CD4-positive, CD25-positive, alpha-beta regulatory T cell (primary cell): ENCODE measurements at regions not wholly inside any gene's neighbourhood (a gene's known extent, or its start where the extent isn't known, plus 50 kb on each side); places are given as distances from the start of the nearest gene placed in this dataset.

Experiments used
- ATAC-seq, 2 donors: fragments of 150-1000 bp; cut with Tn5 transposase; one replicate each; pipeline ENCODE4 v1.10.0; 2021; ENCODE audit warnings: low read depth in 2 of 2, moderate number of reproducible peaks in 2 of 2, moderate library complexity in 1 of 2
- DNase-seq, 3 donors: peaks; one replicate each; pipeline versions ENCODE4 v3.0.0 to v3.0.0-alpha.2; 2012 to 2022; ENCODE audit warnings: mixed read lengths in 1 of 3
- H3K27ac ChIP-seq: one replicate; pipeline ENCODE4 v1.7.0; 2013; ENCODE audit warnings: mild to moderate bottlenecking, low read length; ENCODE audit not compliant: insufficient read depth, poor library complexity, severe bottlenecking
- H3K27me3 ChIP-seq: one replicate; pipeline ENCODE4 v1.7.0; 2013; ENCODE audit warnings: low read length; ENCODE audit not compliant: control insufficient read depth, insufficient read depth
- H3K36me3 ChIP-seq: one replicate; pipeline ENCODE4 v1.7.0; 2013; ENCODE audit warnings: mild to moderate bottlenecking, low read length, moderate library complexity; ENCODE audit not compliant: control insufficient read depth, insufficient read depth
- H3K4me1 ChIP-seq: 2 replicates; pipeline ENCODE4 v1.7.0; 2013; ENCODE audit warnings: mild to moderate bottlenecking, low read length; ENCODE audit not compliant: insufficient read depth, control insufficient read depth, poor library complexity, severe bottlenecking
- H3K4me3 ChIP-seq: one replicate; pipeline ENCODE4 v1.7.0; 2013; ENCODE audit warnings: low read depth, mild to moderate bottlenecking, low read length, moderate library complexity
- H3K9me3 ChIP-seq, 2 experiments: 1 replicate in 1 of 2; 2 replicates in 1 of 2; pipeline ENCODE4 v1.7.0; 2013; ENCODE audit warnings: low read length in 2 of 2, mild to moderate bottlenecking in 1 of 2, moderate library complexity in 1 of 2; ENCODE audit not compliant: control insufficient read depth in 2 of 2
- H3K27ac Mint-ChIP-seq, 3 donors: one replicate each; pipeline ENCODE4 v1.8.0; 2020 to 2022; ENCODE audit warnings: mild to moderate bottlenecking in 3 of 3, mixed read lengths in 3 of 3, moderate library complexity in 2 of 3
- H3K27me3 Mint-ChIP-seq: one replicate; pipeline ENCODE4 v1.8.0; 2022; ENCODE audit warnings: mild to moderate bottlenecking, mixed read lengths
- H3K36me3 Mint-ChIP-seq: one replicate; pipeline ENCODE4 v1.8.0; 2020; ENCODE audit warnings: mixed read lengths
- H3K4me1 Mint-ChIP-seq, 4 donors: one replicate each; pipeline ENCODE4 v1.8.0; 2020 to 2022; ENCODE audit warnings: mixed read lengths in 4 of 4, mild to moderate bottlenecking in 1 of 4
- H3K4me3 Mint-ChIP-seq, 4 donors: one replicate each; pipeline ENCODE4 v1.8.0; 2020 to 2022; ENCODE audit warnings: mild to moderate bottlenecking in 4 of 4, mixed read lengths in 4 of 4, moderate library complexity in 3 of 4
- H3K9me3 Mint-ChIP-seq, 7 donors: one replicate each; pipeline ENCODE4 v1.8.0; 2020 to 2022; ENCODE audit warnings: mixed read lengths in 7 of 7, mild to moderate bottlenecking in 3 of 7, moderate library complexity in 2 of 7

DNA sequence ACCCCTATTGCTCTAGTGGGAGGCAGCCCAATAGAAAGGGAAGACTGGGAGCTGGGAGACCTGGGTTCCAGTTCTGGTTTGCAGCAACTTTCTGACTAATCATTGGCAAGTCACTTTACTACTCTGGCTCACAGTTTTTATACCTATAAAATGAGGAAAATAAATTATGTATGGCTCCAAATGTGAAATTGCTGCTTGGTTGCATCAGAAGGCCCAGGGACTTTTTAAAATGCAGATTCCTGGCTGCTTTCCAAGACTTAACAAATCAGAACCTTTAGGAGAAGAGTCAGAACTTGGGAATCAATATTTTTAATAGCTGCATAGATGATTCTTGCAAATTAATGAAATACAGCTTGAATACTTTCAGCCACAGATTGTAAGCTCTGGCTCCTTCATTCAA, 943.9 kb downstream of the EPHA4 start:
- Histone ChIP-seq H3K4me3 (no peak overlapping the region), H3K36me3 (no peaks in the 10 kb centered on the region), H3K9me3 (no peaks in the 10 kb centered on the region), H3K27me3 (no peaks in the 10 kb centered on the region), H3K4me1 (no peaks in the 10 kb centered on the region), H3K27ac (no peak overlapping the region)
- Mint-ChIP-seq H3K27me3 (no peaks in the 10 kb centered on the region), H3K36me3 (no peaks in the 10 kb centered on the region), H3K27ac (no peak overlapping the region), H3K4me3 (no peak overlapping the region), H3K4me1 (no peaks in the 10 kb centered on the region), H3K9me3 (peaks cover 0 to 2% (median 0%) of the 10 kb centered on the region in 7 donors)
- no peak for DNase-seq
- ATAC-seq, result no peak

DNA sequence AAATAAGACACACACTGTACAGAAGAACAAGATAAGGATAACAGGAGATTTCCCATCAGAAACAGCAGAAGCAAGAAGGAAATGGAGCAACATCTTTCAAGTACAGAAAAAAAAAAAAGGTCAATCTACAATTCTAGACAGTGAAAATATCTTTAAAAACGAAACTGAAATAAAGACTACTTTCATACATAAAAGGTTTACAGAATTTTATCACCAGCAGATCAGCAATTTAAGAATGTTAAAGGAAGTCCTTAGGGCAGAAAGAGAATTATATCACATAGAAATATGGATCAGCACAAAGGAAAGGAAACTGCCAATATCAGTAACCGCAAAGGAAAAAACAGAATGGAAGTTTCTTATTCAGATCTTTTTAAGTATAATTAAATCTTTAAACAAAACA, 931.0 kb downstream of the EPHA4 start:
- Histone ChIP-seq H3K9me3 (no peaks in the 10 kb centered on the region), H3K36me3 (no peaks in the 10 kb centered on the region), H3K4me1 (no peaks in the 10 kb centered on the region), H3K4me3 (no peak overlapping the region), H3K27ac (no peak overlapping the region), H3K27me3 (no peaks in the 10 kb centered on the region)
- Mint-ChIP-seq H3K9me3 (no peaks in the 10 kb centered on the region), H3K27ac (no peak overlapping the region), H3K4me1 (no peaks in the 10 kb centered on the region), H3K36me3 (no peaks in the 10 kb centered on the region), H3K27me3 (no peaks in the 10 kb centered on the region), H3K4me3 (no peak overlapping the region)
- no peak for ATAC-seq
- no peak for DNase-seq

DNA sequence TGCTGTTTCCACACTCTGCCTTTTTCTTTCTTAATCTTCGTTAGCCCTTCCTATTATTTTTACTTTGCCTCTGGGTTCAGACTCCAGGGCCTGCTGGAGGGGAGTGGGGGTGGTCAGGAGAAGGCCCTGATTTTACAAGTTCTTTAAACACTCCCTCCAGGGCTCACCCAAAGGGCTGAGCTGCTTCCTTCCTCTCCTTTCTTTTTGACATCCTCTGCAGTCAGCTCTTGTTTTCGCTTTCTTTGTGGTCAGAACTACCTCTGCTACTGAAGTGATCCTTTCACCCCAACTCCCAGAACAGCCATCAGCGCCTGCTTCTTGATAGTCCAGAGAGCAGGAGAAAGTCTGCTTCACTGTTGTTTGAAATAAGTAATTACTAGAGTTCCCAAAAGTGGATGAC, 925.7 kb downstream of the EPHA4 start:
- no peaks in the 10 kb centered on the region for H3K9me3 ChIP-seq
- no peaks in the 10 kb centered on the region for H3K4me1 Mint-ChIP-seq
- no peaks in the 10 kb centered on the region for H3K36me3 Mint-ChIP-seq
- no peak overlapping the region for H3K4me3 Mint-ChIP-seq
- no peak for ATAC-seq
- H3K9me3 Mint-ChIP-seq, result peaks cover 0 to 5% (median 0%) of the 10 kb centered on the region in 7 donors
- DNase-seq, result peak in 1 of 3 donors; percentile 4
- no peak overlapping the region for H3K4me3 ChIP-seq
- no peak overlapping the region for H3K27ac Mint-ChIP-seq
- no peaks in the 10 kb centered on the region for H3K36me3 ChIP-seq
- no peaks in the 10 kb centered on the region for H3K4me1 ChIP-seq
- H3K27ac ChIP-seq, result no peak overlapping the region
- H3K27me3 ChIP-seq, result no peaks in the 10 kb centered on the region
- no peaks in the 10 kb centered on the region for H3K27me3 Mint-ChIP-seq

DNA sequence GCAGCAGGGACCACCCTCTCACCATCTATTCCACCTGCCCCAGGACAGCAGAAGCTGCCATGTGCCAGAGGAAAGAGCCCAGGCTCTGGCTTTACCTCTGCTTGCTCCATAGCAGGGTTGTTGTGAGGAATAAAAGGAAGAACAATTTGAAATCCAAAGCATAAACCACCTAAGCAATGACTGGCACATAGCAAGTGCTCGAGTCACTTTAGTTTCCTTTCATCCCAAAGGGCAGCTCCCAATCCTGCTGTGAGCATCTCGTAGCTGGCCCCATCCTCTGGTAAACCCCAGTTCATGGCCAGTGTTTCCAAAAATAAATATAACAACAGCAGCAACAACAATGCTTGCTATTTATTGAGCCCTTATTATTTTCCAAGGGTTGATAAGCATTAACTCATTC, 923.5 kb downstream of the EPHA4 start:
- Mint-ChIP-seq H3K4me3 (no peak overlapping the region), H3K36me3 (no peaks in the 10 kb centered on the region), H3K9me3 (peaks cover 0 to 5% (median 0%) of the 10 kb centered on the region in 7 donors), H3K27ac (no peak overlapping the region), H3K27me3 (no peaks in the 10 kb centered on the region), H3K4me1 (no peaks in the 10 kb centered on the region)
- Histone ChIP-seq H3K4me3 (no peak overlapping the region), H3K27ac (no peak overlapping the region), H3K9me3 (no peaks in the 10 kb centered on the region), H3K27me3 (no peaks in the 10 kb centered on the region), H3K36me3 (no peaks in the 10 kb centered on the region), H3K4me1 (no peaks in the 10 kb centered on the region)
- DNase-seq (no peak), ATAC-seq (no peak)

DNA sequence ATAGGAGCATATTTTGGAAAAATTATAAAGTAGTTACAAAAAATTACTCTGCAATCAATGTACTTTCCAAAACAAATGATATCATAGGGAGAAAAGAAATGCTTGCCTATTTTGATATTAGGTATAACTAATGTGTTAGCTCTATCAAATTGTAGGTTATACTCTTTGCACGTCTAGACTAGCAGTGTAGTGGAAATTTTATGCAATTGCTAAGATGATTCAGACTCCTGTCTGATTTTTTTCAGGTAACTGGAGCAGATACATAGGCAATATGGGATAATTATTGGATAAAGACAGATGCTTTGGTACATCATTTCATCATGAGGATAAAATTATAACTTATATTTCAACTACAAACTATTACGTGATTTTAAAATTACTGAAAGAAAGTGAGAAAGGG, 918.3 kb downstream of the EPHA4 start:
- no peaks in the 10 kb centered on the region for H3K36me3 ChIP-seq
- peaks cover 0 to 4% (median 0%) of the 10 kb centered on the region in 7 donors for H3K9me3 Mint-ChIP-seq
- H3K4me1 ChIP-seq, result no peaks in the 10 kb centered on the region
- no peak overlapping the region for H3K4me3 ChIP-seq
- no peak overlapping the region for H3K4me3 Mint-ChIP-seq
- no peaks in the 10 kb centered on the region for H3K27me3 ChIP-seq
- no peak for ATAC-seq
- DNase-seq, result no peak
- H3K27ac ChIP-seq, result no peak overlapping the region
- H3K4me1 Mint-ChIP-seq, result no peaks in the 10 kb centered on the region
- no peaks in the 10 kb centered on the region for H3K9me3 ChIP-seq
- no peaks in the 10 kb centered on the region for H3K27me3 Mint-ChIP-seq
- H3K36me3 Mint-ChIP-seq, result no peaks in the 10 kb centered on the region
- no peak overlapping the region for H3K27ac Mint-ChIP-seq

DNA sequence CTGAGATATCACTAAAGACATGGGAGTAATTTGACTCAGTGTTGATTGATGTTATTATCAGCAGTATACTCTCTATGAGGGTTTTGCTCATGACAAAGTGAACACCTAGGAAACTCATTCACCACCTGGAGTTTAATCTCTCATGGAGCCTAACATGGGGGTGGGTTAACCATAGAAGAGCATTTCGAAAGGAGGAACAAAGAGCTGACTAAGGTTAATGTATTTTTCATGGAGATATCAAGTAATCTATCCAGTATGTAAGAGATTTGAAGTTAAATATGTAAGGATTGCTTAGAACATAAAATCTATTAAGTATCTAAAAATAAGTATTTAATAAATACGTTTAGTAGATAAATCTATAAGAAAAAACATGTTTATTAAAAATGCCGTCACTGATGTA, 917.8 kb downstream of the EPHA4 start:
- H3K36me3 ChIP-seq, result no peaks in the 10 kb centered on the region
- no peak overlapping the region for H3K4me3 Mint-ChIP-seq
- H3K9me3 Mint-ChIP-seq, result peaks cover 0 to 4% (median 0%) of the 10 kb centered on the region in 7 donors
- no peaks in the 10 kb centered on the region for H3K27me3 ChIP-seq
- H3K36me3 Mint-ChIP-seq, result no peaks in the 10 kb centered on the region
- H3K4me1 ChIP-seq, result no peaks in the 10 kb centered on the region
- no peaks in the 10 kb centered on the region for H3K9me3 ChIP-seq
- ATAC-seq (no peak), DNase-seq (no peak)
- no peak overlapping the region for H3K27ac ChIP-seq
- H3K27me3 Mint-ChIP-seq, result no peaks in the 10 kb centered on the region
- no peak overlapping the region for H3K27ac Mint-ChIP-seq
- no peak overlapping the region for H3K4me3 ChIP-seq
- no peaks in the 10 kb centered on the region for H3K4me1 Mint-ChIP-seq

DNA sequence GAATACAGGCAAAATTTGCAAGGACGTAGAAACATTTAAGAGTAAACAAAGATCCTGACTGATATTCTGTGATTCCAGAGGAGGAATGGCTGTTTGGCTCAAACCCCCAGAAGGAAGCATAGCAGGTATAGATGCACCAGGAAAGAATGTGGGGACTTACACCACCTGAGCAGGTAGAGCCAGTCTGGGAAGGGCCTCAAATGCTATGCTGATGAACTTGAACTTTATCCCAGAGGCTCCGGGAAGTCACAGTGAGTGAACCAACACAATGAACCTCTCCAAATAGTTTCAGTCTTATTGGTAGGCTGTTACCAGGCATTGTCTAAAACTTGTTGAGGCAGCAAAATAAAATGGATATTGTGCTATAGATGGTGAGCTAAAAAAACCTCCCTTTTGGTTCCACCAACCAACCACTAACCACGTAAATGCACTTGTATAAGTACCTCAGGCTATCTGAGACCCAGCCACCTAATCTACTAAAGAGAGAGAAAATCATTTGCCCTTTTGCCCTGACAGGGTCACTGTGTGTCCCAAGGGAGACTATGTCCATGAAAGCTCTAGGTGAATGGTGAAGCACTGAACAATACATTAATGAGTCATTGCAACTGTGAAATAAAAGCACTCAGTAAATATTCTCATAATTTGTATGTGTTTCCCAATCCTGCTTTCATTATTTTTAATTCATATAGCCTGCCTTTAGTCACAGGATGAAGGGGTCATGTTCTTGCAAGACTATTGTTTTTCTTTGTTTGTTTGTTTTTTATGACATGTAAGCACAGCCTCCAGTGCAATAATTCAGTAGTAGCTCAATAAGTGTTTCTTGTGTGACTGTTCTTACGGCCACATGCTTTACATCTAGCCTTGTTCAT, 911.6 kb downstream of the EPHA4 start:
- Mint-ChIP-seq H3K27me3 (no peaks in the 10 kb centered on the region), H3K27ac (no peak overlapping the region), H3K9me3 (peaks cover 0 to 3% (median 0%) of the 10 kb centered on the region in 7 donors), H3K36me3 (no peaks in the 10 kb centered on the region), H3K4me3 (no peak overlapping the region), H3K4me1 (no peaks in the 10 kb centered on the region)
- Histone ChIP-seq H3K4me3 (no peak overlapping the region), H3K27me3 (no peaks in the 10 kb centered on the region), H3K9me3 (no peaks in the 10 kb centered on the region), H3K27ac (no peak overlapping the region), H3K4me1 (no peaks in the 10 kb centered on the region), H3K36me3 (no peaks in the 10 kb centered on the region)
- DNase-seq (no peak), ATAC-seq (no peak)

DNA sequence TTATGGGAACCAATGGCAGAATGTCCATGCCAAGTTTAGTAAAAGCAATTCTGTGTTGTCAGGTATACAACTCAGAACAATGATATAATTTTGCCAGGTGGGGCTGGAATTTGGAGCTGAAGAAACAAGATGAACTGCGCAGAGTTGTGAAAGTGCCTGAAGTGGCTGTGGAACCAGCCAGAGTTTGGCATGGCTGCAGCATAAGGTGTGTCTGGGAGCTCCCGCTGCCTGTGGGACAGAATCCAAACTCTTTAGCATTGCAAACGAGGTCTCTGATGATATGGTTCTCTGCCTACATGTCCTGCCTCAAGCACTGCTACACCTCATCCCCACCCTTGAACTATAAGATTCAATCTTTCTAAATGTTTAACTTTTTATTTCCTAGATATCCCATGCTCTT, 909.7 kb downstream of the EPHA4 start:
- Histone ChIP-seq H3K27ac (no peak overlapping the region), H3K9me3 (no peaks in the 10 kb centered on the region), H3K27me3 (no peaks in the 10 kb centered on the region), H3K36me3 (no peaks in the 10 kb centered on the region), H3K4me3 (no peak overlapping the region), H3K4me1 (no peaks in the 10 kb centered on the region)
- H3K27ac Mint-ChIP-seq, result no peak overlapping the region
- ATAC-seq (no peak), DNase-seq (no peak)
- no peaks in the 10 kb centered on the region for H3K4me1 Mint-ChIP-seq
- no peak overlapping the region for H3K4me3 Mint-ChIP-seq
- no peaks in the 10 kb centered on the region for H3K36me3 Mint-ChIP-seq
- H3K27me3 Mint-ChIP-seq, result no peaks in the 10 kb centered on the region
- peaks cover 0 to 3% (median 0%) of the 10 kb centered on the region in 7 donors for H3K9me3 Mint-ChIP-seq
